ENCODE measurements at regions not wholly inside any gene's neighbourhood (a gene's known extent, or its start where the extent isn't known, plus 50 kb on each side); places are given as distances from the start of the nearest gene placed in this dataset.

DNA sequence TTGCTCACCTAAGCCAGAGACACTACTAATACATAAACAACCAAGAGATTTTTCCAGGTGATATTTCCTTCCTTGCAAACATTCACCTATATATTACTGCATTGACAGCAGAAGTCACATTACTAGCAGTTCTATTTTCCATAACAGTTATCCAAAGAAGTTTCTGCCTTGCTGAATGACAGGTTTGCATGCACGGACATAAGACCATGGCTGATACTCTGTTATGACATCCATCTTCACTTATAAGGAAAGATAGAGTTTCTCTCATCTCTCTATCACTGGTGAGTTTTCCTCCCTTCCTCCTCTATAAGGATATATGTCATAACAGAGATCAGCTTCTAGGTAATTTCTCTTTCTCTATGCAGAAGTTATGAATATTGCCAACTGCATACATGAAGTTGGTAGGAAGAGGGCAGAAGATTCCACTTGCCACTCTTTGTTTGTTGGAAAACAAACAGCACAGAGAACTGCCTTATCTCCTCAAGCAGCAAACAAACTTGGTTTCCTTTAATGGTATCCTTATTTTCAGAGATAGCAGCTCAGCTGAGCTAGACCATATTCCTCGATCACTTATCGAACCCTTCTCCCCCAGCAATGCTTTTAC lies 557.0 kb downstream of the VRK1 start:
- no peaks in the 10 kb centered on the region for H3K79me2 ChIP-seq (ENCODE audit: insufficient read depth, low read length)
- no peaks in the 10 kb centered on the region for H3K27me3 ChIP-seq (ENCODE audit: insufficient read depth, low read length)
- H3K4me1 Mint-ChIP-seq (ENCODE audit: low read depth, unreplicated experiment) = no peaks in the 10 kb centered on the region
- no peak overlapping the region for H3K9ac ChIP-seq (ENCODE audit: low read length)
- no peaks in the 10 kb centered on the region for H3K9me3 ChIP-seq (ENCODE audit: insufficient read depth, low read depth, low read length)
- no peak overlapping the region for H3K4me3 ChIP-seq (ENCODE audit: insufficient read depth, low read depth, low read length)
- H3K4me1 ChIP-seq (ENCODE audit: insufficient read depth, low read length) = no peaks in the 10 kb centered on the region
- no peaks in the 10 kb centered on the region for H3K36me3 Mint-ChIP-seq (ENCODE audit: low read depth, unreplicated experiment)
- FAIRE-seq (no peak), DNase-seq (ENCODE audit: low read depth) (no peak)
- no peak overlapping the region for H2AFZ ChIP-seq (ENCODE audit: low read depth, low read length)
- H4K20me1 ChIP-seq (ENCODE audit: insufficient read depth, low read length) = no peaks in the 10 kb centered on the region
- H3K27ac Mint-ChIP-seq (ENCODE audit: unreplicated experiment) = no peak overlapping the region
- no peak overlapping the region for H3K4me2 ChIP-seq (ENCODE audit: low read length)
- H3K4me3 Mint-ChIP-seq (ENCODE audit: unreplicated experiment) = no peak overlapping the region
- H3K27ac ChIP-seq (ENCODE audit: low read depth, low read length) = no peak overlapping the region
- TF ChIP-seq CTCF (IDR thresholded peaks at IDR 0.05; ENCODE audit: insufficient read depth, low read depth, low read length) (no peak), EZH2 (IDR thresholded peaks at IDR 0.05; ENCODE audit: insufficient read depth, low read length) (no peak)
- no peaks in the 10 kb centered on the region for H3K9me3 Mint-ChIP-seq (ENCODE audit: unreplicated experiment)
- H3K27me3 Mint-ChIP-seq (ENCODE audit: low read depth, unreplicated experiment) = peaks cover 39% of the 10 kb centered on the region
- H3K36me3 ChIP-seq (ENCODE audit: insufficient read depth, low read length) = no peaks in the 10 kb centered on the region

DNA sequence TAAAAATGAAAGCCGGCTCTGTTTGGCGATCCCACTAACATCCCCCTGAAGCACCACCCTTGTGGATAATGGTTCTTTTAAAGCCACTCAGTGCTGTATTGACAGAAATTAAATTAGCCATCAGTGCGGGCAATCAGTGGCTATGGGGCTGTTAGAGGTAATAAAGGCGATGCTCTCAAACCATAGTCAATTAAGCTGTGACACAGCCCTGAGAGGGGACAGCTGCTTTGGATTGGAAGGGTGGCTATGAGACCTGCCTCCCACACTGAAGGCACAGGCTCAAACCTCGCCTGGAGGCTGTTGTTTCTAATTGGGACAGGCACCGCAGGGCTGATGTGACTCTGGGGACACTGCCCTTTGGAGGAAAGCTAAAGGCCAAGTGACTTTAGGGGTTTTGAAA lies 562.2 kb downstream of the VRK1 start:
- no peaks in the 10 kb centered on the region for H4K20me1 ChIP-seq (ENCODE audit: insufficient read depth, low read length)
- H3K79me2 ChIP-seq (ENCODE audit: insufficient read depth, low read length) = no peaks in the 10 kb centered on the region
- H3K9ac ChIP-seq (ENCODE audit: low read length) = no peak overlapping the region
- FAIRE-seq (no peak), DNase-seq (ENCODE audit: low read depth) (no peak)
- TF ChIP-seq EZH2 (IDR thresholded peaks at IDR 0.05; ENCODE audit: insufficient read depth, low read length) (no peak), CTCF (IDR thresholded peaks at IDR 0.05; ENCODE audit: insufficient read depth, low read depth, low read length) (no peak)
- H3K27ac Mint-ChIP-seq (ENCODE audit: unreplicated experiment) = no peak overlapping the region
- H2AFZ ChIP-seq (ENCODE audit: low read depth, low read length) = no peak overlapping the region
- no peaks in the 10 kb centered on the region for H3K4me1 Mint-ChIP-seq (ENCODE audit: low read depth, unreplicated experiment)
- no peak overlapping the region for H3K4me3 Mint-ChIP-seq (ENCODE audit: unreplicated experiment)
- no peaks in the 10 kb centered on the region for H3K27me3 ChIP-seq (ENCODE audit: insufficient read depth, low read length)
- no peaks in the 10 kb centered on the region for H3K36me3 ChIP-seq (ENCODE audit: insufficient read depth, low read length)
- no peaks in the 10 kb centered on the region for H3K4me1 ChIP-seq (ENCODE audit: insufficient read depth, low read length)
- no peaks in the 10 kb centered on the region for H3K36me3 Mint-ChIP-seq (ENCODE audit: low read depth, unreplicated experiment)
- H3K27me3 Mint-ChIP-seq (ENCODE audit: low read depth, unreplicated experiment) = peaks cover 25% of the 10 kb centered on the region
- no peaks in the 10 kb centered on the region for H3K9me3 ChIP-seq (ENCODE audit: insufficient read depth, low read depth, low read length)
- H3K4me2 ChIP-seq (ENCODE audit: low read length) = no peak overlapping the region
- H3K4me3 ChIP-seq (ENCODE audit: insufficient read depth, low read depth, low read length) = no peak overlapping the region
- H3K9me3 Mint-ChIP-seq (ENCODE audit: unreplicated experiment) = no peaks in the 10 kb centered on the region
- no peak overlapping the region for H3K27ac ChIP-seq (ENCODE audit: low read depth, low read length)

DNA sequence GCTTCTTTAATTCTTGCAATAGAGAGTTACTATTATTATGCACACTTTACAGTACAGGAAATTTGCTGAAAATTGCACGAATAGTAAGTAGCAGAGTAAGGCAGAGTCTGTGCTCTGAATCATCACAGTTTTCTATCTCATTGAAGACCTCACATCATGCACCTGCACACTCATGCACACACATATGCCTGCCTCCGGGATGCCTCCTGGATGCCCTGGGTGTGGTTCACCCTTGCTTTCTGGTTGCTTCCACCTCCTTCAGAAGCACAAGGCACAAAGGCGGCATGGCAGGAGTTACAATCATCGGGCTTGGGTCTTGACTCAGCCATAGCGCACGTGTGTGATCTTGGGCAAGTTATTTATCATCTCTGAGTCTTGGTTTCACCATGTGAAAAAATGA lies 564.0 kb downstream of the VRK1 start:
- no peaks in the 10 kb centered on the region for H3K36me3 ChIP-seq (ENCODE audit: insufficient read depth, low read length)
- no peaks in the 10 kb centered on the region for H3K9me3 ChIP-seq (ENCODE audit: insufficient read depth, low read depth, low read length)
- no peak overlapping the region for H3K9ac ChIP-seq (ENCODE audit: low read length)
- DNase-seq (ENCODE audit: low read depth) (no peak), FAIRE-seq (no peak)
- no peaks in the 10 kb centered on the region for H3K4me1 ChIP-seq (ENCODE audit: insufficient read depth, low read length)
- TF ChIP-seq EZH2 (IDR thresholded peaks at IDR 0.05; ENCODE audit: insufficient read depth, low read length) = no peak
- TF ChIP-seq CTCF (IDR thresholded peaks at IDR 0.05; ENCODE audit: insufficient read depth, low read depth, low read length) = no peak
- Mint-ChIP-seq H3K9me3 (ENCODE audit: unreplicated experiment) (no peaks in the 10 kb centered on the region), H3K36me3 (ENCODE audit: low read depth, unreplicated experiment) (no peaks in the 10 kb centered on the region), H3K4me3 (ENCODE audit: unreplicated experiment) (no peak overlapping the region), H3K27ac (ENCODE audit: unreplicated experiment) (no peak overlapping the region), H3K4me1 (ENCODE audit: low read depth, unreplicated experiment) (no peaks in the 10 kb centered on the region), H3K27me3 (ENCODE audit: low read depth, unreplicated experiment) (peaks cover 15% of the 10 kb centered on the region)
- H4K20me1 ChIP-seq (ENCODE audit: insufficient read depth, low read length) = no peaks in the 10 kb centered on the region
- no peak overlapping the region for H3K4me3 ChIP-seq (ENCODE audit: insufficient read depth, low read depth, low read length)
- no peaks in the 10 kb centered on the region for H3K79me2 ChIP-seq (ENCODE audit: insufficient read depth, low read length)
- no peak overlapping the region for H3K27ac ChIP-seq (ENCODE audit: low read depth, low read length)
- no peak overlapping the region for H3K4me2 ChIP-seq (ENCODE audit: low read length)
- no peak overlapping the region for H2AFZ ChIP-seq (ENCODE audit: low read depth, low read length)
- H3K27me3 ChIP-seq (ENCODE audit: insufficient read depth, low read length) = no peaks in the 10 kb centered on the region

Measured in astrocyte (in vitro differentiated cells and primary cell).